ENCODE measurements at regions not wholly inside any gene's neighbourhood (a gene's known extent, or its start where the extent isn't known, plus 50 kb on each side); places are given as distances from the start of the nearest gene placed in this dataset.
"Not testable (repeated sequence)": the region's sequence is repeated elsewhere in the genome, so short reads cannot be mapped to it uniquely, and the experiment has no call there.

DNA sequence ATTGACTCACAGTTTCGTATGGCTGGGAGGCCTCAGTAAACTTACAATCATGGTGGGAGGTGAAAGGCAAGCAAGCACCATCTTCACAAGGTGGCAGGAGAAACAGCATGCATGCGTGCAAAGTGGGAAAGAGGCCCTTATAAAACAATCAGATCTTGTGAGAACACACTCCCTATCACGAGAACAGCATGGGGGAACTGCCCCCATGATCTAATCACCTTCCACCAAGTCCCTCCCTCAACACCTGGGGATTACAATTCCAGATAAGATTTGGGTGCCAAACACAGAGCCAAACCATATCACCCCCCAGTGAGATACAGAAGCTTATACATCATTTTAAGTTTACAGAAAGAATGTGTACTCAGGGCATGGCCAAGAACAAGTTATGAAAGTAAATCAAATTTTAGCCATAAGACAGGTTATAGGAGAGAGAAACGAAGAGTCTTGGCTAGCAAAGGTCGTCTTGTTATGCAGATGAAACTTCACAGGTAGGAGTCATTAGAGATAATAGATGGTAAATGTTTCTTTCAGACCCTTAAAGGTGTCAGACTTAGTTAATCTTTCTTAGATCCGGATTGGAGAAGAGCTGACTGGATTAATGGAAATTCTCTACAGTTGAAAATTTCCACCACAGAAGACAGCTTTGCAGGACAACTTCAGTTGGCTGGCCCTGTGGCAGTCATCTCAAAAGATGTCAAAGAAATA is 79.8 kb upstream of the SEL1L start:
- Histone ChIP-seq H3K36me3 (no peaks in the 10 kb centered on the region), H3K9me3 (no peaks in the 10 kb centered on the region), H3K27ac (no peak overlapping the region), H3K4me3 (ENCODE audit: low read depth in 1 of 2, low read length in 1 of 2) (no peak overlapping the region), H3K4me1 (ENCODE audit: control insufficient read depth in 1 of 2, insufficient read depth in 1 of 2, low read depth in 1 of 2, low read length in 1 of 2) (peaks cover 0 to 5% of the 10 kb centered on the region in 2 experiments), H3K27me3 (no peaks in the 10 kb centered on the region)
- TF ChIP-seq, protein P1, sequence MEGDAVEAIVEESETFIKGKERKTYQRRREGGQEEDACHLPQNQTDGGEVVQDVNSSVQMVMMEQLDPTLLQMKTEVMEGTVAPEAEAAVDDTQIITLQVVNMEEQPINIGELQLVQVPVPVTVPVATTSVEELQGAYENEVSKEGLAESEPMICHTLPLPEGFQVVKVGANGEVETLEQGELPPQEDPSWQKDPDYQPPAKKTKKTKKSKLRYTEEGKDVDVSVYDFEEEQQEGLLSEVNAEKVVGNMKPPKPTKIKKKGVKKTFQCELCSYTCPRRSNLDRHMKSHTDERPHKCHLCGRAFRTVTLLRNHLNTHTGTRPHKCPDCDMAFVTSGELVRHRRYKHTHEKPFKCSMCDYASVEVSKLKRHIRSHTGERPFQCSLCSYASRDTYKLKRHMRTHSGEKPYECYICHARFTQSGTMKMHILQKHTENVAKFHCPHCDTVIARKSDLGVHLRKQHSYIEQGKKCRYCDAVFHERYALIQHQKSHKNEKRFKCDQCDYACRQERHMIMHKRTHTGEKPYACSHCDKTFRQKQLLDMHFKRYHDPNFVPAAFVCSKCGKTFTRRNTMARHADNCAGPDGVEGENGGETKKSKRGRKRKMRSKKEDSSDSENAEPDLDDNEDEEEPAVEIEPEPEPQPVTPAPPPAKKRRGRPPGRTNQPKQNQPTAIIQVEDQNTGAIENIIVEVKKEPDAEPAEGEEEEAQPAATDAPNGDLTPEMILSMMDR (IDR thresholded peaks at IDR 0.05): no peak

DNA sequence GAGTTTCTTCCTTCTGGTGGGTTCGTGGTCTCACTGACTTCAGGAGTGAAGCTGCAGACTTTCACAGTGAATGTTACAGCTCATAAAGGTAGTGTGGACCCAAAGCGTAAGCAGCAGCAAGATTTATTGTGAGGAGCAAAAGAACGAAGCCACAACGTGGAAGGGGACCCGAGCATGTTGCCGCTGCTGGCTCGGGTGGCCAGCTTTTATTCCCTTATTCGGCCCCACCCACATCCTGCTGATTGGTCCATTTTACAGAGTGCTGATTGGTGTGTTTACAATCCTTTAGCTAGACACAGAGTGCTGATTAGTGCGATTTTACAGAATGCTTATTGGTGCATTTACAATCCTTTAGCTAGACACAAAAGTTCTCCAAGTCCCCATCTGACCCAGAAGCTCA is 80.6 kb upstream of the SEL1L start:
- H3K27me3 ChIP-seq; H3K36me3 ChIP-seq; H3K27ac ChIP-seq; H3K4me1 ChIP-seq (ENCODE audit: control insufficient read depth in 1 of 2, insufficient read depth in 1 of 2, low read depth in 1 of 2, low read length in 1 of 2); H3K9me3 ChIP-seq; H3K4me3 ChIP-seq (ENCODE audit: low read depth in 1 of 2, low read length in 1 of 2): not testable (repeated sequence)

DNA sequence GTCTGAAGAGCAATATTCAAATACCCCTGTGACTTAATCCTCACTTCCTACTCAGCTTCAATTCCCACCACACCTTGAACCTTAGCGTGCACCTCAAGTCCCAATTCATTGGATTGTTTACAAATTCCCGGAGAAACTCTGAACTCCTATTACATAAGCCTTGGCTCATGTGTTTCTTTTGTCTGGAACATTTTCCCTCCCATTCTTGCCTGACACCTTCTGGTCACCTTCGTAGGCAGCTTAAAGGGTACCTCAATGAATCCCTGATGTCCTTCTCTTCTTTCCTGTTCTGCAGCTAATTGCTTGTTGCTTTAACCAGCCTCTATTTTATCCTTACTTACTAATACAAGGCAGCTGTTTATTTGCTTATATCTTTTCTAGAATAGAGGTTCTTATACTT is 85.0 kb upstream of the SEL1L start:
- Histone ChIP-seq H3K27ac (no peak overlapping the region), H3K4me1 (ENCODE audit: control insufficient read depth in 1 of 2, insufficient read depth in 1 of 2, low read depth in 1 of 2, low read length in 1 of 2) (peaks cover 0 to 5% of the 10 kb centered on the region in 2 experiments), H3K36me3 (no peaks in the 10 kb centered on the region), H3K27me3 (no peaks in the 10 kb centered on the region), H3K9me3 (no peaks in the 10 kb centered on the region), H3K4me3 (ENCODE audit: low read depth in 1 of 2, low read length in 1 of 2) (no peak overlapping the region)
- TF ChIP-seq, protein P1 (IDR thresholded peaks at IDR 0.05): no peak

DNA sequence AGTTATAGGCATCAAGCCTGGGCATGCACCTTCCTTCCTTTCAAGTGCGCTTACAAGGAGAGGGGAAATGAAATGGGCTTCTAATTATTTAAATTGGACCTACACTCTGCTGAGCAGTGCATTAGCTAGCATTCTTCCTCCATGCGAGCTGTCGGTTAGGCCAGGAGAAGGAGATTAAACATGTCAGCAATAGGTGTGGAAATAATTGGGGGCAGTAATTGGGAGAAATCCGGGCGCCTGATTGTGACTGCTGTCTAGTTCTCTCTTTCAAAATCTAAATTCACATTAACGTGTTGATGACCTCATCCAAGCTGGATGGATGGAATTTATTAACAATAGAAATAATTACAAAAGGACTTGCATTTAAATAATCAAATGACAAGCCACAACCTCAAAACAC is 86.2 kb upstream of the SEL1L start:
- Histone ChIP-seq H3K27ac (no peak overlapping the region), H3K36me3 (no peaks in the 10 kb centered on the region), H3K4me3 (ENCODE audit: low read depth in 1 of 2, low read length in 1 of 2) (no peak overlapping the region), H3K4me1 (ENCODE audit: control insufficient read depth in 1 of 2, insufficient read depth in 1 of 2, low read depth in 1 of 2, low read length in 1 of 2) (peaks cover 0 to 5% of the 10 kb centered on the region in 2 experiments), H3K27me3 (no peaks in the 10 kb centered on the region), H3K9me3 (no peaks in the 10 kb centered on the region)
- TF ChIP-seq, protein P1 (IDR thresholded peaks at IDR 0.05): no peak

DNA sequence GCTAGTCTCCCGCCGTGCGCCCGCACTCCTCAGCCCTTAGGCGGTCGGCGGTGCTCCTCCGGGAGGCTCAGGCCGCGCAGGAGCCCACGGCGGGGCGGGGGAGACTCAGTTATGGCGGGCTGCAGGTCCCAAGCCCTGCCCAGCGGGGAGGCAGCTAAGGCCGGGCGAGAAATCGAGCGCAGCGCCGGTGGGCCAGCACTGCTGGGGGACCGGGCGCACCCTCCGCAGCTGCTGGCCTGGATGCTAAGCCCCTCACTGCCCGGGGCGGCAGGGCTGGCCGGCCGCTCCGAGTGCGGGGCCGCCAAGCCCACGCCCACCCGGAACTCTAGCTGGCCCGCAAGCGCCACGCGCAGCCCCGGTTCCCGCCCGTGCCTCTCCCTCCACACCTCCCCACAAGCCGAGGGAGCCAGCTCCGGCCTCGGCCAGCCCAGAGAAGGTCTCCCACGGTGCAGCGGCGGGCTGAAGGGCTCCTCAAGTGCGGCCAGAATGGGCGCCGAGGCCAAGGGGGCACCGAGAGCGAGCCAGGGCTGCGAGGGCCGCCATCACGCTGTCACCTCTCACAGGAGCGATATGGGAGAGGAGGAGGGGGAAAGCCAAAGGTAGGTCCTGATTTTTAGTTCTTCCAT is 90.2 kb upstream of the SEL1L start:
- H3K36me3 ChIP-seq; H3K27ac ChIP-seq; H3K27me3 ChIP-seq; H3K4me1 ChIP-seq (ENCODE audit: control insufficient read depth in 1 of 2, insufficient read depth in 1 of 2, low read depth in 1 of 2, low read length in 1 of 2); H3K9me3 ChIP-seq; H3K4me3 ChIP-seq (ENCODE audit: low read depth in 1 of 2, low read length in 1 of 2): not testable (repeated sequence)

DNA sequence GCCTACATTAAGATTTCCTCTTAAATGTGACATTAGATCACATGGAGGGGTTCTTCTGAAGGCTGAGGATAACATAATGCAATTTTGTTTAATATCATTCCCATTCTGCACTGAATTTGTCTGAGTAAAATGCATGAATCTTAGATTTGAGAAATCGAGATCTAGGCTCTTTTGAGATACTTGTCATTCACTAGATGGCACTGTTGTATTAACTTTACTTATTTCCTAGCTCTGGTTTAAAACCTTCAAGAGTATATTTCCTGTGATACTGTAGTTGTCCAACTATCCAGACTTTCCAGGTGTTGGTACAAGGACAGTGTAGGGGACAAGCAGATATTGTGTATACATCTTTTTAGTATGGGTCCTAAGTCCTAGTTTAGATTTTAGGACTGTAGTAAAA is 91.7 kb upstream of the SEL1L start:
- Histone ChIP-seq H3K36me3 (no peaks in the 10 kb centered on the region), H3K27me3 (peaks cover 7% of the 10 kb centered on the region), H3K9me3 (no peaks in the 10 kb centered on the region), H3K4me3 (ENCODE audit: low read depth in 1 of 2, low read length in 1 of 2) (no peak overlapping the region), H3K4me1 (ENCODE audit: control insufficient read depth in 1 of 2, insufficient read depth in 1 of 2, low read depth in 1 of 2, low read length in 1 of 2) (peaks cover 0 to 2% of the 10 kb centered on the region in 2 experiments), H3K27ac (no peak overlapping the region)
- TF ChIP-seq, protein P1 (IDR thresholded peaks at IDR 0.05): no peak
